A549 (cell line): ENCODE measurements at regions not wholly inside any gene's neighbourhood (a gene's known extent, or its start where the extent isn't known, plus 50 kb on each side); places are given as distances from the start of the nearest gene placed in this dataset.

Experiments used
- ATAC-seq, 2 experiments: fragments of 200-7000 bp in 1 of 2; fragments of >200 bp in 1 of 2; cut with Nextera tagmentation in 1 of 2; cut with Tn5 transposase in 1 of 2; 3 replicates each; pipeline versions ENCODE4 v1.8.0 to v1.9.1; 2018 to 2020; ENCODE audit warnings: mild to moderate bottlenecking in 1 of 2, moderate library complexity in 1 of 2
- CTCF ChIA-PET: fragments of 300-600 bp; sonication (Branson Sonifier 250); formaldehyde crosslinking; extraction: SDS; loops from one replicate; lab custom pipeline; 2021; ENCODE audit warnings: antibody characterized with exemption, inconsistent platforms; lab: Yijun Ruan, JAX
- POLR2A ChIA-PET: fragments of 350-600 bp; formaldehyde crosslinking; extraction: SDS; loops from one replicate; lab custom pipeline; 2021; ENCODE audit warnings: antibody characterized with exemption, inconsistent platforms; lab: Yijun Ruan, JAX
- DNase-seq, 2 experiments: peaks; one replicate each; pipeline versions ENCODE4 v3.0.0 to v3.0.0-alpha.2; 2011 to 2016; ENCODE audit warnings: low read depth in 1 of 2, low spot score in 1 of 2
- FAIRE-seq: peaks from 2 replicates; lab custom pipeline; 2011; peaks lifted over from hg19 to GRCh38; lab: Jason Lieb, UNC
- H3K27ac ChIP-seq, 2 experiments: fragments of >200 bp; sonication (Bioruptor Twin); formaldehyde crosslinking; 3 replicates each; pipeline ENCODE4 v1.5.1; 2016 to 2017
- H3K4me1 ChIP-seq: fragments of >200 bp; sonication (Bioruptor Twin); formaldehyde crosslinking; 3 replicates; pipeline ENCODE4 v1.6.1; 2016
- H3K4me2 ChIP-seq: fragments of >200 bp; sonication (Bioruptor Twin); formaldehyde crosslinking; 3 replicates; pipeline ENCODE4 v1.6.1; 2016
- H3K4me3 ChIP-seq: fragments of >200 bp; sonication (Bioruptor Twin); formaldehyde crosslinking; 3 replicates; pipeline ENCODE4 v1.5.1; 2016
- H3K9me3 ChIP-seq: fragments of >200 bp; sonication (Bioruptor Twin); formaldehyde crosslinking; 3 replicates; pipeline ENCODE4 v1.6.1; 2016
- BHLHE40 ChIP-seq: IDR thresholded peaks from 2 replicates; pipeline ENCODE4 v1.6.1; 2012; ENCODE audit warnings: low read depth, low read length, inconsistent platforms
- CEBPB ChIP-seq, 2 experiments: fragments of >200 bp in 1 of 2; sonication (Bioruptor Twin) in 1 of 2; formaldehyde crosslinking in 1 of 2; IDR thresholded peaks; 2 replicates each; pipeline ENCODE4 v1.6.1; 2012 to 2016
- CHD2 ChIP-seq: fragments of 150-350 bp; IDR thresholded peaks from 2 replicates; pipeline ENCODE4 v1.6.1; 2014; ENCODE audit warnings: low read length; ENCODE audit not compliant: partially characterized antibody
- EHF ChIP-seq: fragments of 250-450 bp; sonication (Bioruptor Pico); IDR thresholded peaks from 2 replicates; pipeline ENCODE4 v1.5.0; 2020; ENCODE audit warnings: mild to moderate bottlenecking
- EHMT2 ChIP-seq: fragments of 200-600 bp; sonication (generic); IDR thresholded peaks from 2 replicates; pipeline ENCODE4 v1.6.1; 2016; ENCODE audit warnings: antibody characterized with exemption, low read depth, mild to moderate bottlenecking, moderate library complexity
- EP300 ChIP-seq, 2 experiments: fragments of >200 bp; sonication (Bioruptor Twin); formaldehyde crosslinking; IDR thresholded peaks; 2 replicates in 1 of 2; 3 replicates in 1 of 2; pipeline ENCODE4 v1.6.1; 2016 to 2017
- ESRRA ChIP-seq: fragments of 150-350 bp; IDR thresholded peaks from 2 replicates; pipeline ENCODE4 v1.6.1; 2014; ENCODE audit warnings: mild to moderate bottlenecking, low read length, borderline replicate concordance
- FOSL2 ChIP-seq, 2 experiments: fragments of 450-650 bp in 1 of 2; fragments of >200 bp in 1 of 2; sonication (Bioruptor Twin) in 1 of 2; formaldehyde crosslinking; IDR thresholded peaks; 2 replicates each; pipeline versions ENCODE4 v1.5.0 to v1.6.1; 2016 to 2020; ENCODE audit warnings: mild to moderate bottlenecking in 1 of 2, moderate library complexity in 1 of 2
- GATA3 ChIP-seq: IDR thresholded peaks from 2 replicates; pipeline ENCODE4 v1.6.1; 2012; ENCODE audit warnings: borderline replicate concordance
- HOXA7 ChIP-seq: fragments of 250-450 bp; sonication (Bioruptor Pico); IDR thresholded peaks from 2 replicates; pipeline ENCODE4 v1.5.0; 2020; ENCODE audit warnings: mild to moderate bottlenecking, moderate library complexity
- HOXB13 ChIP-seq: fragments of 250-450 bp; sonication (Bioruptor Pico); IDR thresholded peaks from 2 replicates; pipeline ENCODE4 v1.5.0; 2020; ENCODE audit warnings: low read depth, mild to moderate bottlenecking, moderate library complexity
- JUN ChIP-seq, 2 experiments: fragments of >200 bp; sonication (Bioruptor Twin); formaldehyde crosslinking; IDR thresholded peaks; 2 replicates in 1 of 2; 3 replicates in 1 of 2; pipeline ENCODE4 v1.6.1; 2016 to 2017
- MAZ ChIP-seq: fragments of 150-350 bp; IDR thresholded peaks from 2 replicates; pipeline ENCODE4 v1.6.1; 2014; ENCODE audit warnings: antibody characterized with exemption, low read depth, low read length, borderline replicate concordance
- NR3C1 ChIP-seq: fragments of >200 bp; sonication (Bioruptor Twin); formaldehyde crosslinking; IDR thresholded peaks from 3 replicates; pipeline ENCODE4 v1.6.1; 2017
- RAD21 ChIP-seq, 2 experiments: fragments of >200 bp in 1 of 2; sonication (Bioruptor Twin) in 1 of 2; formaldehyde crosslinking in 1 of 2; IDR thresholded peaks in 1 of 2; conservative IDR thresholded peaks in 1 of 2; 2 replicates in 1 of 2; 3 replicates in 1 of 2; pipeline ENCODE4 v1.6.1; 2012 to 2018; ENCODE audit warnings: inconsistent platforms in 1 of 2
- RFX5 ChIP-seq: fragments of 450-650 bp; IDR thresholded peaks from 2 replicates; pipeline ENCODE4 v1.7.1; 2014; ENCODE audit warnings: antibody characterized with exemption, mild to moderate bottlenecking, moderate library complexity
- RNF2 ChIP-seq: fragments of 200-600 bp; sonication (generic); IDR thresholded peaks from 2 replicates; pipeline ENCODE4 v1.6.1; 2016; ENCODE audit warnings: low read depth, mild to moderate bottlenecking, antibody characterized with exemption, moderate library complexity, borderline replicate concordance
- SMC3 ChIP-seq: fragments of >200 bp; sonication (Bioruptor Twin); formaldehyde crosslinking; IDR thresholded peaks from 3 replicates; pipeline ENCODE4 v1.6.1; 2018; ENCODE audit warnings: inconsistent platforms
- USF2 ChIP-seq: fragments of 450-650 bp; IDR thresholded peaks from 2 replicates; pipeline ENCODE4 v1.6.1; 2014; ENCODE audit warnings: antibody characterized with exemption
- ZC3H11A ChIP-seq: fragments of 450-650 bp; IDR thresholded peaks from 2 replicates; pipeline ENCODE4 v1.6.1; 2014; ENCODE audit warnings: antibody characterized with exemption, mild to moderate bottlenecking
- ZFP36 ChIP-seq: fragments of 450-650 bp; IDR thresholded peaks from 2 replicates; pipeline ENCODE4 v1.6.1; 2014; ENCODE audit warnings: borderline replicate concordance; ENCODE audit not compliant: partially characterized antibody
- ZNF302 ChIP-seq: fragments of 250-450 bp; sonication (Bioruptor Pico); IDR thresholded peaks from 2 replicates; pipeline ENCODE4 v1.9.0; 2021; ENCODE audit warnings: inconsistent platforms, mild to moderate bottlenecking, moderate library complexity
- ZSCAN20 ChIP-seq: fragments of 250-450 bp; sonication (Bioruptor Pico); IDR thresholded peaks from 2 replicates; pipeline ENCODE4 v1.8.0; 2022; ENCODE audit warnings: mild to moderate bottlenecking, moderate library complexity
- WGBS: methylation state at CpG from one replicate; pipeline ENCODE4 v1.1.6; 2017; ENCODE audit errors: missing lambda C conversion rate; 5-methylcytosine and 5-hydroxymethylcytosine counted together
- TF ChIP-seq, protein P1 (sequence below): fragments of 200-600 bp; sonication (generic); IDR thresholded peaks from 2 replicates; pipeline ENCODE4 v1.6.1; 2016; ENCODE audit warnings: antibody characterized with exemption, mild to moderate bottlenecking, moderate library complexity
- TF ChIP-seq, protein P2 (sequence below): IDR thresholded peaks from 2 replicates; pipeline ENCODE4 v1.6.1; 2012

- ATAC-seq = no peak
- no peak overlapping the region for H3K27ac ChIP-seq
- no peak overlapping the region for H3K4me2 ChIP-seq
- CTCF ChIA-PET = no interaction called here
- no peak overlapping the region for H3K4me3 ChIP-seq
- no peak for DNase-seq
- POLR2A ChIA-PET = no interaction called here
- TF ChIP-seq, protein P1, sequence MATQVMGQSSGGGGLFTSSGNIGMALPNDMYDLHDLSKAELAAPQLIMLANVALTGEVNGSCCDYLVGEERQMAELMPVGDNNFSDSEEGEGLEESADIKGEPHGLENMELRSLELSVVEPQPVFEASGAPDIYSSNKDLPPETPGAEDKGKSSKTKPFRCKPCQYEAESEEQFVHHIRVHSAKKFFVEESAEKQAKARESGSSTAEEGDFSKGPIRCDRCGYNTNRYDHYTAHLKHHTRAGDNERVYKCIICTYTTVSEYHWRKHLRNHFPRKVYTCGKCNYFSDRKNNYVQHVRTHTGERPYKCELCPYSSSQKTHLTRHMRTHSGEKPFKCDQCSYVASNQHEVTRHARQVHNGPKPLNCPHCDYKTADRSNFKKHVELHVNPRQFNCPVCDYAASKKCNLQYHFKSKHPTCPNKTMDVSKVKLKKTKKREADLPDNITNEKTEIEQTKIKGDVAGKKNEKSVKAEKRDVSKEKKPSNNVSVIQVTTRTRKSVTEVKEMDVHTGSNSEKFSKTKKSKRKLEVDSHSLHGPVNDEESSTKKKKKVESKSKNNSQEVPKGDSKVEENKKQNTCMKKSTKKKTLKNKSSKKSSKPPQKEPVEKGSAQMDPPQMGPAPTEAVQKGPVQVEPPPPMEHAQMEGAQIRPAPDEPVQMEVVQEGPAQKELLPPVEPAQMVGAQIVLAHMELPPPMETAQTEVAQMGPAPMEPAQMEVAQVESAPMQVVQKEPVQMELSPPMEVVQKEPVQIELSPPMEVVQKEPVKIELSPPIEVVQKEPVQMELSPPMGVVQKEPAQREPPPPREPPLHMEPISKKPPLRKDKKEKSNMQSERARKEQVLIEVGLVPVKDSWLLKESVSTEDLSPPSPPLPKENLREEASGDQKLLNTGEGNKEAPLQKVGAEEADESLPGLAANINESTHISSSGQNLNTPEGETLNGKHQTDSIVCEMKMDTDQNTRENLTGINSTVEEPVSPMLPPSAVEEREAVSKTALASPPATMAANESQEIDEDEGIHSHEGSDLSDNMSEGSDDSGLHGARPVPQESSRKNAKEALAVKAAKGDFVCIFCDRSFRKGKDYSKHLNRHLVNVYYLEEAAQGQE = no peak
- no peak for TF ChIP-seq MAZ
- TF ChIP-seq SMC3 = no peak
- no peak for TF ChIP-seq ZSCAN20
- TF ChIP-seq ESRRA = no peak
- TF ChIP-seq BHLHE40 = no peak
- TF ChIP-seq CEBPB (IDR thresholded peaks at IDR 0.05) = no peak
- no peak for TF ChIP-seq ZFP36
- no peak for TF ChIP-seq GATA3
- no peak for TF ChIP-seq HOXB13 (CRISPR knock-in tag)
- no peak for TF ChIP-seq JUN (IDR thresholded peaks at IDR 0.05)
- TF ChIP-seq RFX5 = no peak
- no peak for TF ChIP-seq EHMT2
- no peak for TF ChIP-seq EHF (CRISPR knock-in tag)
- no peak for TF ChIP-seq CHD2
- TF ChIP-seq, protein P2, sequence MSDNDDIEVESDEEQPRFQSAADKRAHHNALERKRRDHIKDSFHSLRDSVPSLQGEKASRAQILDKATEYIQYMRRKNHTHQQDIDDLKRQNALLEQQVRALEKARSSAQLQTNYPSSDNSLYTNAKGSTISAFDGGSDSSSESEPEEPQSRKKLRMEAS = no peak
- no peak for TF ChIP-seq HOXA7 (CRISPR knock-in tag)
- H3K4me1 ChIP-seq = no peaks in the 10 kb centered on the region
- no peaks in the 10 kb centered on the region for H3K9me3 ChIP-seq
- no peak for FAIRE-seq
- WGBS = 0% methylated on average over 2 of the region's 2 CpGs
These were observed 179.0 kb upstream of the PLET1 start for GRCh38 chr11:112439614-112440013.

DNA sequence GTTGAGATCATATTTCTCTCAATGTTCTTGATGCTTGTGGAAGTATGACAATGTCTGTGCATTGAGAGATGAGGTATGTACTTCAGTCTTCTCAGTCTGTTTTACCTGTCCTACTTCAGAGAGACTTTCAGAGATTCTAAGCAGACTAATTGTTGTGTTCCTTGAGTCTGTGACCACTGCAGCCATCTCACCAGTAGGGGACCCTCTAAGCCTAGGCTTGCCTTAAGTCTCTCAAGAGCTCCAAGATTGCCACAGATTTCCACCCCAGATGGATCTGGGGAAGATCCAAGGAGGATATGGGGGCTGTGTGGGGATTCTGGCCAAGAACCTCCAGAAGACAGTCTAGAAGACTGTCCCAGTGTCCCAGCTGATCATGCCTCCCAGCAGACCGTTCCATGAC lies 179.9 kb upstream of the PLET1 start:
- no peak for TF ChIP-seq HOXA7 (CRISPR knock-in tag)
- peak in 1 of 2 experiments; percentile 26; a peak in 1 of 5 replicates for TF ChIP-seq RAD21 (conservative IDR thresholded peaks at IDR 0.05 in 1 of 2, IDR thresholded peaks at IDR 0.05 in 1 of 2)
- Histone ChIP-seq H3K27ac (no peak overlapping the region), H3K9me3 (no peaks in the 10 kb centered on the region), H3K4me2 (no peak overlapping the region), H3K4me1 (no peaks in the 10 kb centered on the region), H3K4me3 (no peak overlapping the region)
- DNase-seq (peak in 1 of 2 experiments; percentile 8), FAIRE-seq (no peak), ATAC-seq (no peak; a peak in 1 of 6 replicates)
- ChIA-PET CTCF (interaction anchor here (1.3 kb wide), 1 partner anchor 22 kb away, joined by 3 read pairs; no protein-coding TSS in a partner anchor), POLR2A (no interaction called here)
- WGBS = no CpG with 5 or more reads among the region's 1 CpG

DNA sequence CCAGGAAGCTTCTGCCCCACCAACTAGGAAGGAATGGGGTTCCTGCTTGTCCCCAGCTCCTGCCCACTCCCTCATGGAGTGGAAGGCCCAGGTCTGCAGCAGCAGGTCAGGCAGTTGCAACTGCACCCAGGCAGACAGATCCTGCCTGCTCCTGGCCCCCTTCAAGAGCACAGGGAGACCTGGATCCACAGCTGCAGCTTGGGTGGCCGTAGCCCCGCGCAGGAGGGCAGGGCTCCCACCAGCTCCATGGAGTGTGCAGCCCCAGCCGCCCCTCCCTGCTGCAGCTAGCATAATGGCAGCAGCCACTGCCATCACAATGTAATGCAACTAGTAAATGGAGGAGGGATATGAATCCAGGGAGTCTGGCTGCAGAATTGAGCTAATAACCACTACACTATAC lies 187.5 kb upstream of the PLET1 start:
- WGBS = 42% methylated on average over 4 of the region's 4 CpGs
- CTCF ChIA-PET = no interaction called here
- H3K4me2 ChIP-seq = no peak overlapping the region
- H3K27ac ChIP-seq = no peak overlapping the region
- TF ChIP-seq ZC3H11A = no peak
- TF ChIP-seq, all 56 proteins: peak for 0
- DNase-seq (no peak), ATAC-seq (no peak), FAIRE-seq (no peak)
- Histone ChIP-seq H3K4me3 (no peak overlapping the region), H3K9me3 (no peaks in the 10 kb centered on the region), H3K4me1 (no peaks in the 10 kb centered on the region)
- POLR2A ChIA-PET = no interaction called here

GRCh38 chr11:112448806-112449205 lies 188.1 kb upstream of the PLET1 start:
- Histone ChIP-seq H3K4me2 (no peak overlapping the region), H3K27ac (no peak overlapping the region), H3K4me1 (no peaks in the 10 kb centered on the region), H3K9me3 (no peaks in the 10 kb centered on the region), H3K4me3 (no peak overlapping the region)
- no peak for FAIRE-seq
- no peak for ATAC-seq
- CTCF ChIA-PET = no interaction called here
- TF ChIP-seq HOXA7 (CRISPR knock-in tag) (no peak), EHMT2 (no peak), ZNF302 (CRISPR knock-in tag) (no peak), ZFP36 (no peak), NR3C1 (no peak), USF2 (no peak), EP300 (IDR thresholded peaks at IDR 0.05) (no peak), FOSL2 (IDR thresholded peaks at IDR 0.05) (no peak), FOSL2 (CRISPR knock-in tag; IDR thresholded peaks at IDR 0.05) (no peak), RNF2 (no peak), MAZ (no peak)
- TF ChIP-seq, protein P2 = no peak
- 81% methylated on average over 1 of the region's 1 CpG for WGBS
- POLR2A ChIA-PET = no interaction called here
- no peak for DNase-seq
